AG09309 (cell line): ENCODE measurements at regions not wholly inside any gene's neighbourhood (a gene's known extent, or its start where the extent isn't known, plus 50 kb on each side); places are given as distances from the start of the nearest gene placed in this dataset.

Experiments used
- DNase-seq: peaks from one replicate; pipeline ENCODE4 v3.0.0-alpha.2; 2010; ENCODE audit warnings: low read depth
- H3K4me3 ChIP-seq: 2 replicates; pipeline ENCODE4 v1.5.1; 2011; ENCODE audit warnings: mild to moderate bottlenecking, low read depth, low read length, moderate library complexity; ENCODE audit not compliant: control insufficient read depth
- TF ChIP-seq, protein P1 (sequence below): IDR thresholded peaks from 2 replicates; pipeline ENCODE4 v1.5.1; 2011; ENCODE audit warnings: mild to moderate bottlenecking, low read depth, low read length, inconsistent platforms; ENCODE audit not compliant: insufficient read depth, control insufficient read depth; ENCODE audit errors: missing control alignments

DNA sequence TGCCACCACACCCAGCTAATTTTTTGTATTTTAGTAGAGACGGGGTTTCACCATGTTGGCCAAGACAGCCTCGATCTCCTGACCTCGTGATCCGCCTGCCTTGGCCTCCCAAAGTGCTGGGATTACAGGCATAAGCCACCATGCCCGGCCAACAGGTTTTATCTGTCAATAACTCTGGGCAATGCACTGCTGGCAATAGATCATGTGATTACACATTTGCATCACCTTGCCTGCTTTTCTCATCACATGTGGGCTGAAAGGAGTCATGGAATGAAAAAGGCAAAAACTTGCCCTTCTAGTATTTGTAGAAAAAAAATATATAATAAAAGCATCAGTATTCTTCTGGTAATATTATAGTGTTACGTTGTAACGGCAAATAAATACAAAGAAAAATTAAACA is 164.5 kb downstream of the NHLRC3 start:
- TF ChIP-seq, protein P1, sequence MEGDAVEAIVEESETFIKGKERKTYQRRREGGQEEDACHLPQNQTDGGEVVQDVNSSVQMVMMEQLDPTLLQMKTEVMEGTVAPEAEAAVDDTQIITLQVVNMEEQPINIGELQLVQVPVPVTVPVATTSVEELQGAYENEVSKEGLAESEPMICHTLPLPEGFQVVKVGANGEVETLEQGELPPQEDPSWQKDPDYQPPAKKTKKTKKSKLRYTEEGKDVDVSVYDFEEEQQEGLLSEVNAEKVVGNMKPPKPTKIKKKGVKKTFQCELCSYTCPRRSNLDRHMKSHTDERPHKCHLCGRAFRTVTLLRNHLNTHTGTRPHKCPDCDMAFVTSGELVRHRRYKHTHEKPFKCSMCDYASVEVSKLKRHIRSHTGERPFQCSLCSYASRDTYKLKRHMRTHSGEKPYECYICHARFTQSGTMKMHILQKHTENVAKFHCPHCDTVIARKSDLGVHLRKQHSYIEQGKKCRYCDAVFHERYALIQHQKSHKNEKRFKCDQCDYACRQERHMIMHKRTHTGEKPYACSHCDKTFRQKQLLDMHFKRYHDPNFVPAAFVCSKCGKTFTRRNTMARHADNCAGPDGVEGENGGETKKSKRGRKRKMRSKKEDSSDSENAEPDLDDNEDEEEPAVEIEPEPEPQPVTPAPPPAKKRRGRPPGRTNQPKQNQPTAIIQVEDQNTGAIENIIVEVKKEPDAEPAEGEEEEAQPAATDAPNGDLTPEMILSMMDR = no peak
- H3K4me3 ChIP-seq = no peak overlapping the region
- no peak for DNase-seq

- DNase-seq = no peak
- TF ChIP-seq, protein P1 = no peak
- no peak overlapping the region for H3K4me3 ChIP-seq
Observed at GRCh38 chr13:39208636-39209035, 170.4 kb downstream of the NHLRC3 start.

GRCh38 chr13:39209731-39210531 is 171.7 kb downstream of the NHLRC3 start:
- TF ChIP-seq, protein P1 = no peak
- no peak for DNase-seq
- H3K4me3 ChIP-seq = no peak overlapping the region

GRCh38 chr13:39210961-39211534 is 172.8 kb downstream of the NHLRC3 start:
- DNase-seq = no peak
- no peak overlapping the region for H3K4me3 ChIP-seq
- TF ChIP-seq, protein P1 = no peak

DNA sequence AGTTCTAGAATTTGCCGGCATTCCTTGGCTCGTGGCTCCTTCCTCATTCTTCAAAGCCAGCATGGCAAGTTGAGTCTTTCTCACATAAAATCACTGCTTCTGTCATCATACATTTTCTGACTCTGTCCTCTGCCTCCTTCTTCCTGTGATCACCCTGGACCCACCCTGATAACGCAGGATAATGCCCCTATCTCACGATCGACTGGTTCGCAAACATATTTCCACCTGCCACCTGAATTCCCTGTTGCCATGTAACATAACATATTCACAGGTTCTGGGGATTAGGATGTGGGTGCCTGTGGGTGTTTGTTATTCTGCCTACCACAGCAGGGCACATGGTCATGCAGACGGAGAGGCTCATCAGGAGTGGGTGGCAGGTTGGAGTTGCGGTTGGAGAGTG is 177.7 kb downstream of the NHLRC3 start:
- TF ChIP-seq, protein P1 = no peak
- DNase-seq = no peak
- no peak overlapping the region for H3K4me3 ChIP-seq

DNA sequence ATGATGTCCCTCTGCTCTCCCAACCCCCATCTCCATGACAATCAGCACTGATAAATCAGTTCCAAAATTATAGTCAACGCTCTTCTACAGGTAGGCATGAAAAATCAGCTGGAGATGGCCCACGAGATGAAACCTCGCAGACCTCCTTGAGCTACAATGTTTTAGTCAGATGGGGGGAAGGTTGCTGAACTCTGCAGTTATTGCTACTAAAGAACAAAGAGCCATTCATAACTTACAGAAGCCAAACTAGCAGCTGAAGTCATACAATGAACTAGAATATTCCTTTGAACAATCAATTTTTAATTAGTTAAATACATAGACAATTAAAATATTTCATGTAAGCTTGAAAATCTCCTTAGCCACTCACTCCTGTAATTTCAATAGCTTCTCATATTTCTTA is 179.2 kb downstream of the NHLRC3 start:
- TF ChIP-seq, protein P1 = no peak
- H3K4me3 ChIP-seq = no peak overlapping the region
- no peak for DNase-seq
